WTC11 (cell line): ENCODE measurements at regions not wholly inside any gene's neighbourhood (a gene's known extent, or its start where the extent isn't known, plus 50 kb on each side); places are given as distances from the start of the nearest gene placed in this dataset.
"Not testable (repeated sequence)": the region's sequence is repeated elsewhere in the genome, so short reads cannot be mapped to it uniquely, and the experiment has no call there.

ENCODE experiments used
- ATAC-seq: fragments of 200-7000 bp; cut with Tn5 transposase; 2 replicates; pipeline ENCODE4 v1.10.0; 2021; ENCODE audit warnings: mild to moderate bottlenecking, moderate library complexity
- CTCF ChIA-PET: fragments of 300-600 bp; sonication (Branson Sonifier 250); formaldehyde crosslinking; loops from one replicate; lab custom pipeline; 2021; ENCODE audit warnings: antibody characterized with exemption; lab: Charles Lee
- POLR2A ChIA-PET: fragments of 350-600 bp; sonication (Branson Sonifier 250); formaldehyde crosslinking; loops from one replicate; lab custom pipeline; 2021; ENCODE audit warnings: antibody characterized with exemption; lab: Charles Lee
- DNase-seq: peaks from one replicate; pipeline ENCODE4 v3.0.0; 2021; ENCODE audit warnings: low spot score
- H3K27ac Mint-ChIP-seq: 2 replicates; pipeline ENCODE4 v1.8.0; 2021; ENCODE audit warnings: mixed read lengths
- H3K27me3 Mint-ChIP-seq: 2 replicates; pipeline ENCODE4 v1.8.0; 2021; ENCODE audit warnings: low read depth, mild to moderate bottlenecking, moderate library complexity, mixed read lengths
- H3K36me3 Mint-ChIP-seq: 2 replicates; pipeline ENCODE4 v1.8.0; 2021; ENCODE audit warnings: mixed read lengths
- H3K4me1 Mint-ChIP-seq: 2 replicates; pipeline ENCODE4 v1.8.0; 2022; ENCODE audit warnings: mixed read lengths
- H3K4me3 Mint-ChIP-seq: 2 replicates; pipeline ENCODE4 v1.8.0; 2021; ENCODE audit warnings: mild to moderate bottlenecking, moderate library complexity, mixed read lengths
- H3K9me3 Mint-ChIP-seq: 2 replicates; pipeline ENCODE4 v1.8.0; 2021; ENCODE audit warnings: mixed read lengths
- AFF4 ChIP-seq: sonication (generic); formaldehyde crosslinking; IDR thresholded peaks from 2 replicates; pipeline ENCODE4 v1.8.1; 2023; ENCODE audit warnings: mild to moderate bottlenecking, missing genetic modification reagents, borderline replicate concordance
- CDX4 ChIP-seq: fragments of 250-450 bp; sonication (Bioruptor Pico); IDR thresholded peaks from 2 replicates; pipeline ENCODE4 v1.9.0; 2021; ENCODE audit warnings: moderate library complexity, mild to moderate bottlenecking, inconsistent platforms, borderline replicate concordance
- CREB1 ChIP-seq: sonication (generic); formaldehyde crosslinking; IDR thresholded peaks from 2 replicates; pipeline ENCODE4 v1.8.0; 2023; ENCODE audit warnings: mild to moderate bottlenecking, missing genetic modification reagents
- JUN ChIP-seq: sonication (generic); formaldehyde crosslinking; IDR thresholded peaks from 2 replicates; pipeline ENCODE4 v1.8.0; 2023; ENCODE audit warnings: mild to moderate bottlenecking, missing genetic modification reagents
- PRRX2 ChIP-seq: fragments of 250-450 bp; sonication (Bioruptor Pico); IDR thresholded peaks from 2 replicates; pipeline ENCODE4 v1.8.0; 2021; ENCODE audit warnings: mild to moderate bottlenecking
- SMAD3 ChIP-seq: sonication (generic); formaldehyde crosslinking; IDR thresholded peaks from 2 replicates; pipeline ENCODE4 v1.8.0; 2022; ENCODE audit warnings: missing genetic modification reagents, mild to moderate bottlenecking, borderline replicate concordance
- TP53 ChIP-seq: sonication (generic); formaldehyde crosslinking; IDR thresholded peaks from 2 replicates; pipeline ENCODE4 v1.8.1; 2023; ENCODE audit warnings: mild to moderate bottlenecking, missing genetic modification reagents
- ZNF263 ChIP-seq: sonication (generic); formaldehyde crosslinking; IDR thresholded peaks from 2 replicates; pipeline ENCODE4 v1.8.1; 2022; ENCODE audit warnings: low read depth, mild to moderate bottlenecking, moderate library complexity, missing genetic modification reagents
- ZNF317 ChIP-seq: sonication (generic); formaldehyde crosslinking; IDR thresholded peaks from 2 replicates; pipeline ENCODE4 v1.8.1; 2023; ENCODE audit warnings: low read depth, mild to moderate bottlenecking, moderate library complexity, missing genetic modification reagents, borderline replicate concordance
- ZNF416 ChIP-seq: fragments of 250-450 bp; sonication (Bioruptor Pico); IDR thresholded peaks from 2 replicates; pipeline ENCODE4 v1.9.0; 2021; ENCODE audit warnings: mild to moderate bottlenecking, inconsistent platforms
- ZNF423 ChIP-seq: fragments of 250-450 bp; sonication (Bioruptor Pico); IDR thresholded peaks from 2 replicates; pipeline ENCODE4 v2.1.2; 2022; ENCODE audit warnings: mild to moderate bottlenecking, moderate library complexity
- ZNF671 ChIP-seq: fragments of 250-450 bp; sonication (Bioruptor Pico); IDR thresholded peaks from 2 replicates; pipeline ENCODE4 v1.8.0; 2021; ENCODE audit warnings: mild to moderate bottlenecking
- TF ChIP-seq, protein P1 (sequence below): sonication (generic); formaldehyde crosslinking; IDR thresholded peaks from 2 replicates; pipeline ENCODE4 v1.8.1; 2023; ENCODE audit warnings: mild to moderate bottlenecking, moderate library complexity, missing genetic modification reagents

DNA sequence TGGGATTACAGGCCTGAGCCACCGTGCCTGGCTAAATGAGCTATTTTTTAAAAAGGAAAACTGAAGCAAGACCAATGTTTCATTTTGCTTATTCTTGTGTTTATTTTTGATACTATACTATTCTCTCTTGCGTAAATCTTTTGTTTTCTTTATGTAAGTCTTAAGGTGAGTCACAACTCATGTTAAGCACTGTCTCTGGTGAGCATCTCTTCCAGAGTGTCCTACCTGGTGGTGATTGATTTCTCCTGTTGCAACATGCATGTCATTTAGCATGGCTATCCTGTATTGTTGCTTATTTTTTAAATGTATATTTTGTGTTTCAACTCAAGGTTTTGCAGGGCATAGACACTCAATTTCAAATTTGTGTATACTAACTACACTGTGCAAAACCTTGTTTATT lies 336.0 kb downstream of the RFPL4B start:
- Mint-ChIP-seq H3K27me3 (no peaks in the 10 kb centered on the region), H3K4me3 (no peak overlapping the region), H3K36me3 (no peaks in the 10 kb centered on the region), H3K27ac (no peak overlapping the region), H3K4me1 (no peaks in the 10 kb centered on the region; the same call in 1 of the 2 replicates), H3K9me3 (no peaks in the 10 kb centered on the region)
- no peak for ATAC-seq
- CTCF ChIA-PET: no interaction called here
- POLR2A ChIA-PET: no interaction called here
- no peak for TF ChIP-seq JUN (CRISPR knock-in tag)
- TF ChIP-seq PRRX2 (CRISPR knock-in tag): no peak
- TF ChIP-seq CDX4: no peak
- no peak for TF ChIP-seq AFF4 (CRISPR knock-in tag)
- no peak for TF ChIP-seq ZNF671
- no peak for TF ChIP-seq TP53
- no peak for TF ChIP-seq CREB1 (CRISPR knock-in tag)
- TF ChIP-seq ZNF423 (CRISPR knock-in tag): no peak
- DNase-seq: no peak

GRCh38 chr6:112683926-112684325 lies 336.8 kb downstream of the RFPL4B start:
- ATAC-seq (no peak), DNase-seq (no peak)
- ChIA-PET POLR2A (no interaction called here), CTCF (no interaction called here)
- H3K9me3 Mint-ChIP-seq: no peaks in the 10 kb centered on the region
- TF ChIP-seq ZNF263 (CRISPR knock-in tag): no peak
- no peak for TF ChIP-seq SMAD3 (CRISPR knock-in tag)
- no peak for TF ChIP-seq ZNF317 (CRISPR knock-in tag)
- no peak for TF ChIP-seq ZNF416 (CRISPR knock-in tag)
- TF ChIP-seq, protein P1, sequence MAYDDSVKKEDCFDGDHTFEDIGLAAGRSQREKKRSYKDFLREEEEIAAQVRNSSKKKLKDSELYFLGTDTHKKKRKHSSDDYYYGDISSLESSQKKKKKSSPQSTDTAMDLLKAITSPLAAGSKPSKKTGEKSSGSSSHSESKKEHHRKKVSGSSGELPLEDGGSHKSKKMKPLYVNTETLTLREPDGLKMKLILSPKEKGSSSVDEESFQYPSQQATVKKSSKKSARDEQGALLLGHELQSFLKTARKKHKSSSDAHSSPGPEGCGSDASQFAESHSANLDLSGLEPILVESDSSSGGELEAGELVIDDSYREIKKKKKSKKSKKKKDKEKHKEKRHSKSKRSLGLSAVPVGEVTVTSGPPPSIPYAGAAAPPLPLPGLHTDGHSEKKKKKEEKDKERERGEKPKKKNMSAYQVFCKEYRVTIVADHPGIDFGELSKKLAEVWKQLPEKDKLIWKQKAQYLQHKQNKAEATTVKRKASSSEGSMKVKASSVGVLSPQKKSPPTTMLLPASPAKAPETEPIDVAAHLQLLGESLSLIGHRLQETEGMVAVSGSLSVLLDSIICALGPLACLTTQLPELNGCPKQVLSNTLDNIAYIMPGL (CRISPR knock-in tag): no peak
- no peak overlapping the region for H3K27ac Mint-ChIP-seq
- H3K4me1 Mint-ChIP-seq: no peaks in the 10 kb centered on the region; the same call in 1 of the 2 replicates
- no peak overlapping the region for H3K4me3 Mint-ChIP-seq
- no peaks in the 10 kb centered on the region for H3K27me3 Mint-ChIP-seq
- H3K36me3 Mint-ChIP-seq: no peaks in the 10 kb centered on the region

DNA sequence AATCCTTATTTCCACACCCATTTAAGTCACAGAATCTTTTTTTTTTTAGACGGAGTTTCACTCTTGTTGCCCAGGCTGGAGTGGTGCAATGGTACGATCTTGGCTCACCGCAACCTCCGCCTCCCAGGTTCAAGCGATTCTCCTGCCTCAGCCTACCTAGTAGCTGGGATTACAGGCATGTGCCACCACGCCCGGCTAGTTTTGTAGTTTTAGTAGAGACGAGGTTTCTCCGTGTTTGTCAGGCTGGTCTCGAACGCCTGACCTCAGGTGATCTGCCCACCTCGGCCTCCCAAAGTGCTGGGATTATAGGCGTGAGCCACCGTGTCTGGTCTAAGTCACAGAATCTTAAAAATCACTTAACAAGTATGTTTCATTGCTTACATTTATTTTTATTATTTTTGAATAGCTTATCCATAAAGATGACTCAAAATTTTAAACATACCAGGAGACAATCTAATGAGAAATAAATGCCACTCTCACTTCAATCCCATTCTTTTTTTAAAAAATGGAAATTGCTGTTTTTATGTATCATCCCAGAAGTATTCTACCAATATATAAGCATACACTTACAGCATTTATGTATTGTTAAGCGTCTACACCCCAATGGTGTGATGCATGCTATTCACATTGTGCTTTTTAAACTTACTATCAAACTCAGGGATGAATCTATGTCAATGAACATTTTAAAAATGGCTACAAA lies 338.5 kb downstream of the RFPL4B start:
- H3K36me3 Mint-ChIP-seq, CTCF ChIA-PET, H3K27ac Mint-ChIP-seq, ATAC-seq, H3K27me3 Mint-ChIP-seq, H3K4me1 Mint-ChIP-seq, H3K4me3 Mint-ChIP-seq, H3K9me3 Mint-ChIP-seq, POLR2A ChIA-PET, DNase-seq: not testable (repeated sequence)

GRCh38 chr6:112688487-112689165 lies 341.5 kb downstream of the RFPL4B start:
- H3K36me3 Mint-ChIP-seq, DNase-seq, POLR2A ChIA-PET, H3K27me3 Mint-ChIP-seq, H3K4me3 Mint-ChIP-seq, H3K9me3 Mint-ChIP-seq, CTCF ChIA-PET, H3K4me1 Mint-ChIP-seq, H3K27ac Mint-ChIP-seq, ATAC-seq: not testable (repeated sequence)

- ATAC-seq, POLR2A ChIA-PET, H3K9me3 Mint-ChIP-seq: not testable (repeated sequence)
These were observed 342.2 kb downstream of the RFPL4B start for GRCh38 chr6:112689183-112689858.

More at GRCh38 chr6:112689183-112689858, 342.2 kb downstream of the RFPL4B start:
- DNase-seq, H3K27ac Mint-ChIP-seq, H3K27me3 Mint-ChIP-seq, H3K4me3 Mint-ChIP-seq, CTCF ChIA-PET, H3K36me3 Mint-ChIP-seq, H3K4me1 Mint-ChIP-seq: not testable (repeated sequence)
